SK-N-SH (cell line): ENCODE measurements at regions not wholly inside any gene's neighbourhood (a gene's known extent, or its start where the extent isn't known, plus 50 kb on each side); places are given as distances from the start of the nearest gene placed in this dataset.

Source experiments
- CTCF ChIA-PET: fragments of 300-600, 350-600 bp; formaldehyde crosslinking; extraction: SDS; loops from one replicate; lab custom pipeline; 2021; lab: Yijun Ruan, JAX
- POLR2A ChIA-PET: fragments of 350-600 bp; sonication (Branson Sonifier 250); formaldehyde crosslinking; extraction: SDS; loops from one replicate; lab custom pipeline; 2020; ENCODE audit warnings: antibody characterized with exemption, inconsistent platforms; lab: Yijun Ruan, JAX
- DNase-seq: peaks from one replicate; pipeline ENCODE4 v3.0.0; 2012
- H2AFZ ChIP-seq: fragments of 200-600 bp; sonication (generic); 2 replicates; pipeline ENCODE4 v1.8.1; 2016; ENCODE audit warnings: antibody characterized with exemption, mild to moderate bottlenecking, low read depth
- H3F3A ChIP-seq: fragments of 200-600 bp; sonication (generic); replicated peaks from 2 replicates; pipeline ENCODE3; 2016; ENCODE audit warnings: antibody characterized with exemption, mild to moderate bottlenecking; ENCODE audit not compliant: insufficient read depth
- H3K27ac ChIP-seq, 2 experiments: fragments of 200-500 bp in 1 of 2; fragments of 200-600 bp in 1 of 2; sonication (Bioruptor generic) in 1 of 2; sonication (generic), shearing (Covaris generic) in 1 of 2; 2 replicates each; pipeline versions ENCODE4 v1.5.1 to v1.6.1; 2014 to 2016; ENCODE audit warnings: low read depth in 2 of 2, inconsistent platforms in 1 of 2, low read length in 1 of 2, mild to moderate bottlenecking in 1 of 2, mixed read lengths in 1 of 2
- H3K27me3 ChIP-seq: fragments of 200-600 bp; sonication (generic), shearing (Covaris generic); 2 replicates; pipeline ENCODE4 v1.6.1; 2016; ENCODE audit warnings: mixed run types; ENCODE audit not compliant: insufficient read depth
- H3K36me3 ChIP-seq, 2 experiments: fragments of 200-500 bp in 1 of 2; fragments of 200-600 bp in 1 of 2; sonication (Bioruptor generic) in 1 of 2; sonication (generic) in 1 of 2; replicated peaks in 1 of 2; 2 replicates each; pipeline versions ENCODE3 to v1.5.1; 2014 to 2016; ENCODE audit warnings: low read length in 1 of 2, mild to moderate bottlenecking in 1 of 2; ENCODE audit not compliant: insufficient read depth in 2 of 2, control insufficient read depth in 1 of 2
- H3K4me1 ChIP-seq, 2 experiments: fragments of 200-500 bp in 1 of 2; fragments of 200-600 bp in 1 of 2; sonication (Bioruptor generic) in 1 of 2; sonication (generic), shearing (Covaris generic) in 1 of 2; 2 replicates each; pipeline versions ENCODE4 v1.5.1 to v1.6.1; 2014 to 2016; ENCODE audit warnings: low read depth in 1 of 2, low read length in 1 of 2, mixed run types in 1 of 2; ENCODE audit not compliant: insufficient read depth in 2 of 2, control insufficient read depth in 1 of 2
- H3K4me2 ChIP-seq: fragments of 200-600 bp; sonication (generic), shearing (Covaris generic); 2 replicates; pipeline ENCODE4 v1.6.1; 2017; ENCODE audit warnings: mixed run types
- H3K4me3 ChIP-seq, 2 experiments: fragments of 200-500 bp in 1 of 2; fragments of 200-600 bp in 1 of 2; sonication (Bioruptor generic) in 1 of 2; sonication (generic), shearing (Covaris generic) in 1 of 2; 2 replicates each; pipeline versions ENCODE4 v1.5.1 to v1.8.1; 2014 to 2016; ENCODE audit warnings: low read depth in 2 of 2, inconsistent platforms in 1 of 2, low read length in 1 of 2, mild to moderate bottlenecking in 1 of 2, mixed read lengths in 1 of 2, moderate library complexity in 1 of 2
- H3K79me2 ChIP-seq: fragments of 200-600 bp; sonication (generic); 2 replicates; pipeline ENCODE4 v1.8.1; 2017; ENCODE audit warnings: mild to moderate bottlenecking; ENCODE audit not compliant: insufficient read depth
- H3K9ac ChIP-seq: fragments of 200-600 bp; sonication (generic); 2 replicates; pipeline ENCODE4 v1.6.1; 2017; ENCODE audit warnings: mixed run types
- H3K9me2 ChIP-seq: fragments of 200-600 bp; sonication (generic); 2 replicates; pipeline ENCODE4 v1.6.1; 2017; ENCODE audit warnings: mixed run types
- H3K9me3 ChIP-seq: fragments of 200-600 bp; sonication (generic); 2 replicates; pipeline ENCODE4 v1.6.1; 2017; ENCODE audit warnings: mixed run types, mild to moderate bottlenecking, moderate library complexity
- H4K20me1 ChIP-seq: fragments of 200-600 bp; sonication (generic); 2 replicates; pipeline ENCODE4 v1.6.1; 2017; ENCODE audit warnings: mild to moderate bottlenecking, mixed run types; ENCODE audit not compliant: insufficient read depth
- EP300 ChIP-seq, 2 experiments: IDR thresholded peaks; 2 replicates each; pipeline versions ENCODE4 v1.4.0 to v1.6.1; 2012; ENCODE audit warnings: borderline replicate concordance in 1 of 2, low read depth in 1 of 2, low read length in 1 of 2
- FOSL2 ChIP-seq: IDR thresholded peaks from 2 replicates; pipeline ENCODE4 v1.4.0; 2012; ENCODE audit warnings: low read depth, mild to moderate bottlenecking, moderate library complexity, borderline replicate concordance
- FOXM1 ChIP-seq: IDR thresholded peaks from 2 replicates; pipeline ENCODE4 v1.4.0; 2012; ENCODE audit warnings: low read depth, mild to moderate bottlenecking
- GABPA ChIP-seq: IDR thresholded peaks from 2 replicates; pipeline ENCODE4 v1.4.0; 2012; ENCODE audit warnings: low read depth, mild to moderate bottlenecking
- GATA2 ChIP-seq: sonication (generic); formaldehyde crosslinking; IDR thresholded peaks from 2 replicates; pipeline ENCODE4 v1.5.0; 2020; ENCODE audit warnings: mild to moderate bottlenecking, missing genetic modification reagents
- JUND ChIP-seq: IDR thresholded peaks from 2 replicates; pipeline ENCODE4 v1.4.0; 2012
- MXI1 ChIP-seq: IDR thresholded peaks from 2 replicates; pipeline ENCODE4 v1.6.1; 2012; ENCODE audit warnings: mild to moderate bottlenecking, low read depth, low read length, improper control_type of control experiment
- NFIC ChIP-seq: IDR thresholded peaks from 2 replicates; pipeline ENCODE4 v1.4.0; 2012; ENCODE audit warnings: borderline replicate concordance
- PBX3 ChIP-seq: IDR thresholded peaks from 2 replicates; pipeline ENCODE4; 2012
- RCOR1 ChIP-seq: fragments of 150-350 bp; IDR thresholded peaks from 2 replicates; pipeline ENCODE4 v1.6.1; 2017; ENCODE audit warnings: antibody characterized with exemption, low read length
- SMC3 ChIP-seq: IDR thresholded peaks from 2 replicates; pipeline ENCODE4 v1.6.1; 2012; ENCODE audit warnings: low read depth, low read length, improper control_type of control experiment
- TAF1 ChIP-seq: IDR thresholded peaks from 2 replicates; pipeline ENCODE4 v1.6.1; 2012; ENCODE audit warnings: low read depth, mild to moderate bottlenecking, low read length, moderate library complexity, borderline replicate concordance
- TCF12 ChIP-seq: IDR thresholded peaks from 2 replicates; pipeline ENCODE4 v1.4.0; 2012
- YY1 ChIP-seq: IDR thresholded peaks from 2 replicates; pipeline ENCODE4 v1.4.0; 2012; ENCODE audit warnings: low read depth, mild to moderate bottlenecking
- WGBS: methylation state at CpG from one replicate; pipeline ENCODE4 v1.1.6; 2017; ENCODE audit warnings: low lambda C conversion rate; 5-methylcytosine and 5-hydroxymethylcytosine counted together
- TF ChIP-seq, protein P1 (sequence below): fragments of 150-350 bp; IDR thresholded peaks from 2 replicates; pipeline ENCODE4 v1.6.1; 2017; ENCODE audit warnings: antibody characterized with exemption, low read length, low read depth, borderline replicate concordance

DNA sequence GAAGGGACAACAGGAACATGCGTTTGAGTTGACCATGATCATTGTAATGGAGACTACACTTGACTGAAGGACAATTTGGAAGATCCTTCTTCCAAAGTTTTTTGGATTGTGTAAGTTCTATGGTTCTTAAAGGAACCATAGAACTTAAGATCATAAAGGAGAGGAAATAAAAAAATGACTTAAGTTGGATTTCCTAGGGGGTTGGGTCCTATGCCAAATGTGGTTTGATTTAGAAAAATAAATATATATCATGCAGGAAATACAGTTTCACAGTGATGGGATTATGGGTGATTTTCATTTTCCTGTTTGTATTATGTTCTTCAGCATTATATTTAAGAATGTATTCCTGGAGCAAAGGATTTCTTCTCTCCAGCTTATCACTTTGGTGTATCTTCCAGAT, 305.5 kb upstream of the DPH6 start:
- no peak for TF ChIP-seq RCOR1
- no peak for TF ChIP-seq GABPA
- no peak for TF ChIP-seq TAF1
- TF ChIP-seq, all 33 proteins: peak for 0
- Histone ChIP-seq H3K4me2 (no peak overlapping the region), H3K27me3 (no peaks in the 10 kb centered on the region), H2AFZ (no peak overlapping the region), H3K79me2 (no peaks in the 10 kb centered on the region), H3K27ac (no peak overlapping the region; a peak in 1 of 4 replicates), H3K9ac (no peak overlapping the region), H3K4me1 (peaks cover 9 to 17% of the 10 kb centered on the region in 2 experiments; a peak in 3 of 4 replicates), H3K9me3 (no peaks in the 10 kb centered on the region), H3F3A (peaks cover 4% of the 10 kb centered on the region), H3K36me3 (no peaks in the 10 kb centered on the region), H3K9me2 (no peaks in the 10 kb centered on the region), H3K4me3 (no peak overlapping the region), H4K20me1 (no peaks in the 10 kb centered on the region)
- 91% methylated on average over 1 of the region's 1 CpG for WGBS
- no peak for DNase-seq
- CTCF ChIA-PET = interaction anchor here (2.5 kb wide), 1 partner anchor 14 kb away, joined by 10 read pairs; no protein-coding TSS in a partner anchor
- POLR2A ChIA-PET = no interaction called here

GRCh38 chr15:35852818-35853624, 307.1 kb upstream of the DPH6 start:
- 33% methylated on average over 6 of the region's 6 CpGs for WGBS
- ChIA-PET POLR2A (no interaction called here), CTCF (interaction anchor here (1.4 to 2.5 kb wide), 3 partner anchors 13 to 45 kb away, joined by 3 to 10 read pairs (median 4); no protein-coding TSS in a partner anchor)
- H2AFZ ChIP-seq = peak overlapping the region; percentile 53
- no peaks in the 10 kb centered on the region for H4K20me1 ChIP-seq
- peak overlapping the region; percentile 42 for H3K4me2 ChIP-seq
- peak overlapping the region; percentile 24 to 61; a peak in 3 of 4 replicates for H3K27ac ChIP-seq
- H3K9me2 ChIP-seq = no peaks in the 10 kb centered on the region
- no peak overlapping the region for H3K9ac ChIP-seq
- H3K4me3 ChIP-seq = peak overlapping the region; percentile 12 to 17; a peak in 2 of 4 replicates
- H3K27me3 ChIP-seq = no peaks in the 10 kb centered on the region
- peaks cover 9 to 17% of the 10 kb centered on the region in 2 experiments; a peak in 3 of 4 replicates for H3K4me1 ChIP-seq
- no peaks in the 10 kb centered on the region for H3K79me2 ChIP-seq
- peak; percentile 59 for TF ChIP-seq TCF12
- no peak for TF ChIP-seq MXI1
- TF ChIP-seq YY1 = no peak
- TF ChIP-seq JUND = peak; percentile 35
- TF ChIP-seq, protein P1, sequence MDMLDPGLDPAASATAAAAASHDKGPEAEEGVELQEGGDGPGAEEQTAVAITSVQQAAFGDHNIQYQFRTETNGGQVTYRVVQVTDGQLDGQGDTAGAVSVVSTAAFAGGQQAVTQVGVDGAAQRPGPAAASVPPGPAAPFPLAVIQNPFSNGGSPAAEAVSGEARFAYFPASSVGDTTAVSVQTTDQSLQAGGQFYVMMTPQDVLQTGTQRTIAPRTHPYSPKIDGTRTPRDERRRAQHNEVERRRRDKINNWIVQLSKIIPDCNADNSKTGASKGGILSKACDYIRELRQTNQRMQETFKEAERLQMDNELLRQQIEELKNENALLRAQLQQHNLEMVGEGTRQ = no peak
- TF ChIP-seq PBX3 = peak; percentile 58
- TF ChIP-seq EP300 (IDR thresholded peaks at IDR 0.05; ENCODE audit: borderline replicate concordance in 1 of 2, low read depth in 1 of 2, low read length in 1 of 2) = peak; percentile 4 to 83; a peak in 2 of 4 replicates
- no peak for TF ChIP-seq RCOR1
- 0 out of 2 replicates have a peak, but pooled peaks have one; percentile 39 for TF ChIP-seq FOXM1
- no peak for TF ChIP-seq SMC3
- TF ChIP-seq FOSL2 = peak; percentile 27; the same call in 1 of the 2 replicates
- peak; percentile 4; the same call in 1 of the 2 replicates for TF ChIP-seq NFIC
- TF ChIP-seq GATA2 (CRISPR knock-in tag) = peak; percentile 21; the same call in 1 of the 2 replicates
- no peak for DNase-seq
- H3F3A ChIP-seq = peaks cover 4% of the 10 kb centered on the region
- H3K36me3 ChIP-seq = no peaks in the 10 kb centered on the region
- no peaks in the 10 kb centered on the region for H3K9me3 ChIP-seq
